ENCODE measurements at regions not wholly inside any gene's neighbourhood (a gene's known extent, or its start where the extent isn't known, plus 50 kb on each side); places are given as distances from the start of the nearest gene placed in this dataset.

DNA sequence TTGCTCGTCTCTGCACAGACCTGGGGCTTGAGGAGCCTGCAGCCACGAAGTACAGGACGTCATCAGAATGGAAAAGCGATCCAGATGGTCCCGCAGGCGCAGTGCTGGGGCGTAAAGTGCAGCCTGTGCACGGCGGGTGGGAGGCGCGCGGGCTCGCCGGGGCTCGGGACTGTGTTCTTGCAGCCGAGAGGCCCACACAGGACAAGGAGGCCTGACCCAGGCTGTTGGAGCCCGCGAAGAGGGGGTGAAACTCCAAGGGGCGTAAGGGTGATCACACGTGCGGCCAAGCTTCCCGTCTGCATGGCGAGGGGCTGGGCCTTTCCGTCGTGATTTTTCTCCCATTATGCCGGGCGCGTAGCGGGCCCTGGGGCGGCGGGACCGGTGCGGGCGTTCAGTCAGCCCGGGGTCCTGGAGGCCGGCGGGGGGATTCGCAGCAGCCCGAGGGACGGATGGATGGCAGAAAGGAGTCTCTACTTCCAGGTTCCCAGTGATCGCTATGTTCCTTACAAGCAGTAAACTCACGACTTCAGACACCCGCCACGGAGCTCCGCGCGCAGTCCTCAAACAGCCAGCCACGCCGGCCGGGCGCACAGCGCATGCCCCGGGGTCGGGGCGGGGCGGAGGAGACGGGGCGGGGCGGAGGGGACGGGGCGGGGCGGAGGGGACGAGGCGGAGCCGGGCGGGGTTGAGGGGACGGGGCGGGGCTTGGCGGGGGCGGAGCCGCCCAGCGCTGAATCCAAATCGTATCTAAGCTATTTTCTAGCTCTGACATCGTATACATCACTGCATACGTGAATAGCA, 141.0 kb upstream of the KCNJ18 start (continued):
- TF ChIP-seq ZNF211 (tag by site-specific recombination; IDR thresholded peaks at IDR 0.05; ENCODE audit: low read depth) (no peak), ZBTB17 (tag by site-specific recombination; IDR thresholded peaks at IDR 0.05) (peak; percentile 73), GLIS1 (tag by site-specific recombination; IDR thresholded peaks at IDR 0.05) (peak; percentile 57), ZNF837 (tag by site-specific recombination; IDR thresholded peaks at IDR 0.05) (no peak), TRIM28 (IDR thresholded peaks at IDR 0.05; ENCODE audit: borderline replicate concordance, low read length) (no peak), ZNF112 (tag by site-specific recombination; IDR thresholded peaks at IDR 0.05) (no peak), ZSCAN30 (tag by site-specific recombination; IDR thresholded peaks at IDR 0.05) (peak; percentile 18; the same call in 1 of the 2 replicates), ZFP69B (tag by site-specific recombination; IDR thresholded peaks at IDR 0.05) (no peak), ZNF223 (tag by site-specific recombination; IDR thresholded peaks at IDR 0.05) (no peak), ZSCAN23 (tag by site-specific recombination; IDR thresholded peaks at IDR 0.05) (0 out of 2 replicates have a peak, but pooled peaks have one; percentile 40), ZNF324 (tag by site-specific recombination; IDR thresholded peaks at IDR 0.05) (0 out of 2 replicates have a peak, but pooled peaks have one; percentile 59), KLF8 (tag by site-specific recombination; IDR thresholded peaks at IDR 0.05) (peak; percentile 69; the same call in 1 of the 2 replicates), ZNF521 (tag by site-specific recombination; IDR thresholded peaks at IDR 0.05) (no peak), ZNF629 (tag by site-specific recombination; IDR thresholded peaks at IDR 0.05) (peak; percentile 80), MZF1 (tag by site-specific recombination; IDR thresholded peaks at IDR 0.05; ENCODE audit: borderline replicate concordance) (no peak), SP7 (tag by site-specific recombination; IDR thresholded peaks at IDR 0.05) (peak; percentile 62), YY1 (tag by site-specific recombination; IDR thresholded peaks at IDR 0.05) (peak; percentile 45; the same call in 1 of the 2 replicates), KLF16 (tag by site-specific recombination; IDR thresholded peaks at IDR 0.05) (0 out of 2 replicates have a peak, but pooled peaks have one; percentile 48), ZNF792 (tag by site-specific recombination; IDR thresholded peaks at IDR 0.05) (no peak), GLIS2 (tag by site-specific recombination; IDR thresholded peaks at IDR 0.05) (peak; percentile 73), ZNF544 (tag by site-specific recombination; IDR thresholded peaks at IDR 0.05) (no peak)
- TF ChIP-seq, protein P1, sequence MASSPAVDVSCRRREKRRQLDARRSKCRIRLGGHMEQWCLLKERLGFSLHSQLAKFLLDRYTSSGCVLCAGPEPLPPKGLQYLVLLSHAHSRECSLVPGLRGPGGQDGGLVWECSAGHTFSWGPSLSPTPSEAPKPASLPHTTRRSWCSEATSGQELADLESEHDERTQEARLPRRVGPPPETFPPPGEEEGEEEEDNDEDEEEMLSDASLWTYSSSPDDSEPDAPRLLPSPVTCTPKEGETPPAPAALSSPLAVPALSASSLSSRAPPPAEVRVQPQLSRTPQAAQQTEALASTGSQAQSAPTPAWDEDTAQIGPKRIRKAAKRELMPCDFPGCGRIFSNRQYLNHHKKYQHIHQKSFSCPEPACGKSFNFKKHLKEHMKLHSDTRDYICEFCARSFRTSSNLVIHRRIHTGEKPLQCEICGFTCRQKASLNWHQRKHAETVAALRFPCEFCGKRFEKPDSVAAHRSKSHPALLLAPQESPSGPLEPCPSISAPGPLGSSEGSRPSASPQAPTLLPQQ (tag by site-specific recombination; IDR thresholded peaks at IDR 0.05) = no peak; the same call in 1 of the 2 replicates
- TF ChIP-seq, protein P2, sequence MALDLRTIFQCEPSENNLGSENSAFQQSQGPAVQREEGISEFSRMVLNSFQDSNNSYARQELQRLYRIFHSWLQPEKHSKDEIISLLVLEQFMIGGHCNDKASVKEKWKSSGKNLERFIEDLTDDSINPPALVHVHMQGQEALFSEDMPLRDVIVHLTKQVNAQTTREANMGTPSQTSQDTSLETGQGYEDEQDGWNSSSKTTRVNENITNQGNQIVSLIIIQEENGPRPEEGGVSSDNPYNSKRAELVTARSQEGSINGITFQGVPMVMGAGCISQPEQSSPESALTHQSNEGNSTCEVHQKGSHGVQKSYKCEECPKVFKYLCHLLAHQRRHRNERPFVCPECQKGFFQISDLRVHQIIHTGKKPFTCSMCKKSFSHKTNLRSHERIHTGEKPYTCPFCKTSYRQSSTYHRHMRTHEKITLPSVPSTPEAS (tag by site-specific recombination; IDR thresholded peaks at IDR 0.05) = no peak
- TF ChIP-seq, protein P3, sequence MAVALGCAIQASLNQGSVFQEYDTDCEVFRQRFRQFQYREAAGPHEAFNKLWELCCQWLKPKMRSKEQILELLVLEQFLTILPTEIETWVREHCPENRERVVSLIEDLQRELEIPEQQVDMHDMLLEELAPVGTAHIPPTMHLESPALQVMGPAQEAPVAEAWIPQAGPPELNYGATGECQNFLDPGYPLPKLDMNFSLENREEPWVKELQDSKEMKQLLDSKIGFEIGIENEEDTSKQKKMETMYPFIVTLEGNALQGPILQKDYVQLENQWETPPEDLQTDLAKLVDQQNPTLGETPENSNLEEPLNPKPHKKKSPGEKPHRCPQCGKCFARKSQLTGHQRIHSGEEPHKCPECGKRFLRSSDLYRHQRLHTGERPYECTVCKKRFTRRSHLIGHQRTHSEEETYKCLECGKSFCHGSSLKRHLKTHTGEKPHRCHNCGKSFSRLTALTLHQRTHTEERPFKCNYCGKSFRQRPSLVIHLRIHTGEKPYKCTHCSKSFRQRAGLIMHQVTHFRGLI (tag by site-specific recombination; IDR thresholded peaks at IDR 0.05) = peak; percentile 63
- TF ChIP-seq, protein P4, sequence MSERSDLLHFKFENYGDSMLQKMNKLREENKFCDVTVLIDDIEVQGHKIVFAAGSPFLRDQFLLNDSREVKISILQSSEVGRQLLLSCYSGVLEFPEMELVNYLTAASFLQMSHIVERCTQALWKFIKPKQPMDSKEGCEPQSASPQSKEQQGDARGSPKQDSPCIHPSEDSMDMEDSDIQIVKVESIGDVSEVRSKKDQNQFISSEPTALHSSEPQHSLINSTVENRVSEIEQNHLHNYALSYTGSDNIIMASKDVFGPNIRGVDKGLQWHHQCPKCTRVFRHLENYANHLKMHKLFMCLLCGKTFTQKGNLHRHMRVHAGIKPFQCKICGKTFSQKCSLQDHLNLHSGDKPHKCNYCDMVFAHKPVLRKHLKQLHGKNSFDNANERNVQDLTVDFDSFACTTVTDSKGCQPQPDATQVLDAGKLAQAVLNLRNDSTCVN (tag by site-specific recombination; optimal IDR thresholded peaks at IDR 0.05) = peak; percentile 92
- TF ChIP-seq, protein P5, sequence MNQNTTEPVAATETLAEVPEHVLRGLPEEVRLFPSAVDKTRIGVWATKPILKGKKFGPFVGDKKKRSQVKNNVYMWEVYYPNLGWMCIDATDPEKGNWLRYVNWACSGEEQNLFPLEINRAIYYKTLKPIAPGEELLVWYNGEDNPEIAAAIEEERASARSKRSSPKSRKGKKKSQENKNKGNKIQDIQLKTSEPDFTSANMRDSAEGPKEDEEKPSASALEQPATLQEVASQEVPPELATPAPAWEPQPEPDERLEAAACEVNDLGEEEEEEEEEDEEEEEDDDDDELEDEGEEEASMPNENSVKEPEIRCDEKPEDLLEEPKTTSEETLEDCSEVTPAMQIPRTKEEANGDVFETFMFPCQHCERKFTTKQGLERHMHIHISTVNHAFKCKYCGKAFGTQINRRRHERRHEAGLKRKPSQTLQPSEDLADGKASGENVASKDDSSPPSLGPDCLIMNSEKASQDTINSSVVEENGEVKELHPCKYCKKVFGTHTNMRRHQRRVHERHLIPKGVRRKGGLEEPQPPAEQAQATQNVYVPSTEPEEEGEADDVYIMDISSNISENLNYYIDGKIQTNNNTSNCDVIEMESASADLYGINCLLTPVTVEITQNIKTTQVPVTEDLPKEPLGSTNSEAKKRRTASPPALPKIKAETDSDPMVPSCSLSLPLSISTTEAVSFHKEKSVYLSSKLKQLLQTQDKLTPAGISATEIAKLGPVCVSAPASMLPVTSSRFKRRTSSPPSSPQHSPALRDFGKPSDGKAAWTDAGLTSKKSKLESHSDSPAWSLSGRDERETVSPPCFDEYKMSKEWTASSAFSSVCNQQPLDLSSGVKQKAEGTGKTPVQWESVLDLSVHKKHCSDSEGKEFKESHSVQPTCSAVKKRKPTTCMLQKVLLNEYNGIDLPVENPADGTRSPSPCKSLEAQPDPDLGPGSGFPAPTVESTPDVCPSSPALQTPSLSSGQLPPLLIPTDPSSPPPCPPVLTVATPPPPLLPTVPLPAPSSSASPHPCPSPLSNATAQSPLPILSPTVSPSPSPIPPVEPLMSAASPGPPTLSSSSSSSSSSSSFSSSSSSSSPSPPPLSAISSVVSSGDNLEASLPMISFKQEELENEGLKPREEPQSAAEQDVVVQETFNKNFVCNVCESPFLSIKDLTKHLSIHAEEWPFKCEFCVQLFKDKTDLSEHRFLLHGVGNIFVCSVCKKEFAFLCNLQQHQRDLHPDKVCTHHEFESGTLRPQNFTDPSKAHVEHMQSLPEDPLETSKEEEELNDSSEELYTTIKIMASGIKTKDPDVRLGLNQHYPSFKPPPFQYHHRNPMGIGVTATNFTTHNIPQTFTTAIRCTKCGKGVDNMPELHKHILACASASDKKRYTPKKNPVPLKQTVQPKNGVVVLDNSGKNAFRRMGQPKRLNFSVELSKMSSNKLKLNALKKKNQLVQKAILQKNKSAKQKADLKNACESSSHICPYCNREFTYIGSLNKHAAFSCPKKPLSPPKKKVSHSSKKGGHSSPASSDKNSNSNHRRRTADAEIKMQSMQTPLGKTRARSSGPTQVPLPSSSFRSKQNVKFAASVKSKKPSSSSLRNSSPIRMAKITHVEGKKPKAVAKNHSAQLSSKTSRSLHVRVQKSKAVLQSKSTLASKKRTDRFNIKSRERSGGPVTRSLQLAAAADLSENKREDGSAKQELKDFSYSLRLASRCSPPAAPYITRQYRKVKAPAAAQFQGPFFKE (tag by site-specific recombination; IDR thresholded peaks at IDR 0.05; ENCODE audit: borderline replicate concordance) = no peak
- TF ChIP-seq, protein P6, sequence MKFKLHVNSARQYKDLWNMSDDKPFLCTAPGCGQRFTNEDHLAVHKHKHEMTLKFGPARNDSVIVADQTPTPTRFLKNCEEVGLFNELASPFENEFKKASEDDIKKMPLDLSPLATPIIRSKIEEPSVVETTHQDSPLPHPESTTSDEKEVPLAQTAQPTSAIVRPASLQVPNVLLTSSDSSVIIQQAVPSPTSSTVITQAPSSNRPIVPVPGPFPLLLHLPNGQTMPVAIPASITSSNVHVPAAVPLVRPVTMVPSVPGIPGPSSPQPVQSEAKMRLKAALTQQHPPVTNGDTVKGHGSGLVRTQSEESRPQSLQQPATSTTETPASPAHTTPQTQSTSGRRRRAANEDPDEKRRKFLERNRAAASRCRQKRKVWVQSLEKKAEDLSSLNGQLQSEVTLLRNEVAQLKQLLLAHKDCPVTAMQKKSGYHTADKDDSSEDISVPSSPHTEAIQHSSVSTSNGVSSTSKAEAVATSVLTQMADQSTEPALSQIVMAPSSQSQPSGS (tag by site-specific recombination; IDR thresholded peaks at IDR 0.05; ENCODE audit: low read depth) = peak; percentile 61

Data from HEK293 (cell line).